ENCODE measurements at regions not wholly inside any gene's neighbourhood (a gene's known extent, or its start where the extent isn't known, plus 50 kb on each side); places are given as distances from the start of the nearest gene placed in this dataset.

DNA sequence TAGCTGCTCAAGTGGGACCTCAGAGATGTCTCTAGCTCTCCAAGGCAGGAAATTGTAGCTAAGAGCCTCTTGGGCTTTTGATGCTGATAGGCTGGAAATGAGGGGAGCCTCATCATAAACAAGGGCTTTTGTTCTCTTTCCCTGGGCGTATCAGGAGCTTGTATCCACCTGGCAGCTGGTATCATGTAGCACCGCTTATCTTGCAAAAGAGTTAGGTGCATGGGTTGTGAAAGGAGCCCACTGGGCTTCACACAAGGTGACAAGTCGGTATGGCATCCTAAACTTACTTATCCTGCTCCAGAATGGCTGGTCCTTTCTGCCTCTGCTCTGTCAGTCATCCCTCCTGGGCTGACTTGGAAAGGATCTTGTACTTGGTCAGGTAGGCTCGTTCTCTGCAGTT lies 565.8 kb downstream of the GRXCR1 start:
- H3K36me3 Mint-ChIP-seq (ENCODE audit: unreplicated experiment): no peaks in the 10 kb centered on the region
- no peaks in the 10 kb centered on the region for H3K27me3 Mint-ChIP-seq (ENCODE audit: unreplicated experiment)
- H3K4me3 Mint-ChIP-seq (ENCODE audit: unreplicated experiment): no peak overlapping the region
- H3K4me1 Mint-ChIP-seq (ENCODE audit: low read depth, unreplicated experiment): no peaks in the 10 kb centered on the region
- TF ChIP-seq, protein P1, sequence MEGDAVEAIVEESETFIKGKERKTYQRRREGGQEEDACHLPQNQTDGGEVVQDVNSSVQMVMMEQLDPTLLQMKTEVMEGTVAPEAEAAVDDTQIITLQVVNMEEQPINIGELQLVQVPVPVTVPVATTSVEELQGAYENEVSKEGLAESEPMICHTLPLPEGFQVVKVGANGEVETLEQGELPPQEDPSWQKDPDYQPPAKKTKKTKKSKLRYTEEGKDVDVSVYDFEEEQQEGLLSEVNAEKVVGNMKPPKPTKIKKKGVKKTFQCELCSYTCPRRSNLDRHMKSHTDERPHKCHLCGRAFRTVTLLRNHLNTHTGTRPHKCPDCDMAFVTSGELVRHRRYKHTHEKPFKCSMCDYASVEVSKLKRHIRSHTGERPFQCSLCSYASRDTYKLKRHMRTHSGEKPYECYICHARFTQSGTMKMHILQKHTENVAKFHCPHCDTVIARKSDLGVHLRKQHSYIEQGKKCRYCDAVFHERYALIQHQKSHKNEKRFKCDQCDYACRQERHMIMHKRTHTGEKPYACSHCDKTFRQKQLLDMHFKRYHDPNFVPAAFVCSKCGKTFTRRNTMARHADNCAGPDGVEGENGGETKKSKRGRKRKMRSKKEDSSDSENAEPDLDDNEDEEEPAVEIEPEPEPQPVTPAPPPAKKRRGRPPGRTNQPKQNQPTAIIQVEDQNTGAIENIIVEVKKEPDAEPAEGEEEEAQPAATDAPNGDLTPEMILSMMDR (IDR thresholded peaks at IDR 0.05; ENCODE audit: partially characterized antibody, unreplicated experiment): no peak
- no peak for DNase-seq
- peaks cover 2% of the 10 kb centered on the region for H3K9me3 Mint-ChIP-seq (ENCODE audit: unreplicated experiment)
- no peak overlapping the region for H3K27ac Mint-ChIP-seq (ENCODE audit: unreplicated experiment)

DNA sequence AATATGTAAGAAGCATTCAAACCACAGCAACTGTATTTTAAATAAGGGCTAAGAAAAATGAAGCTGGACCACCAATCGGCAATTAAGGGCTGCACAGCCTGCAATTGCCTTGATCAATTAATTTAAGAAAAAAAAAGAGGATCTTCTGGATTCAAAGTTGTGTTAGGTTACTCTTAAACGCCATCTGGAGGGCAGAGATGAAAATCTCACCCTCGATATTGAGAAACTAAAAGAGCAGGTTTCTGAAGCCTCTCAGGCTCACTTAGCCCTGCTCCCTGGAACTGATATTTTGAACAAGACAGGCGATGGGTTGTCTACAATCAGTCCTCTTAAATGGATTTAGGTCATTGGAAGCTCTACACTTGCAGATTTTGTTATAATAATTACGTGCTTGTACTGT lies 579.4 kb downstream of the GRXCR1 start:
- H3K9me3 Mint-ChIP-seq (ENCODE audit: unreplicated experiment): peaks cover 7% of the 10 kb centered on the region

GRCh38 chr4:43481526-43481925 lies 589.0 kb downstream of the GRXCR1 start:
- H3K27me3 Mint-ChIP-seq (ENCODE audit: unreplicated experiment): no peaks in the 10 kb centered on the region
- H3K36me3 Mint-ChIP-seq (ENCODE audit: unreplicated experiment): peaks cover 7% of the 10 kb centered on the region
- DNase-seq: no peak
- no peak overlapping the region for H3K4me3 Mint-ChIP-seq (ENCODE audit: unreplicated experiment)
- H3K4me1 Mint-ChIP-seq (ENCODE audit: low read depth, unreplicated experiment): no peaks in the 10 kb centered on the region
- H3K9me3 Mint-ChIP-seq (ENCODE audit: unreplicated experiment): peaks cover 2% of the 10 kb centered on the region
- TF ChIP-seq, protein P1 (IDR thresholded peaks at IDR 0.05; ENCODE audit: partially characterized antibody, unreplicated experiment): no peak
- H3K27ac Mint-ChIP-seq (ENCODE audit: unreplicated experiment): no peak overlapping the region

More for the DNA sequence above, 579.4 kb downstream of the GRXCR1 start:
- Mint-ChIP-seq H3K27me3 (ENCODE audit: unreplicated experiment) (no peaks in the 10 kb centered on the region), H3K36me3 (ENCODE audit: unreplicated experiment) (peaks cover 37% of the 10 kb centered on the region), H3K4me1 (ENCODE audit: low read depth, unreplicated experiment) (no peaks in the 10 kb centered on the region), H3K27ac (ENCODE audit: unreplicated experiment) (no peak overlapping the region), H3K4me3 (ENCODE audit: unreplicated experiment) (no peak overlapping the region)
- TF ChIP-seq, protein P1 (IDR thresholded peaks at IDR 0.05; ENCODE audit: partially characterized antibody, unreplicated experiment): no peak
- DNase-seq: no peak

DNA sequence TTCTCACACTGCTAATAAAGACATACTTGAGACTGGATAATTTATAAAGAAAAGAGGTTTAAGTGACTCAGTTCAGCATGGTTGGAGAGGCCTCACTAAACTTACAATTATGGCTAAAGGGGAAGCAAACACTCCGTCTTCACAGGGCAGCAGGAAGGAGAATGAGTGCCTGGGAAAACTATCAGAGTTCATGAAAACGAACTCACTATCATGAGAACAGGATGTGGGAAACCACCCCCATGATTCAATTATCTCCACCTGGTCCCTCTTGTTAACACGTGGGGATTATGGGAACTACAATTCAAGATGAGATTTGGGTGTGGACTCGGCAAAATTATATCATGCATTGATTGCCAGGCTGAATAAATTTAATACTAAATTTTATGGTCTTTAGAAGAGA lies 592.7 kb downstream of the GRXCR1 start:
- TF ChIP-seq, protein P1 (IDR thresholded peaks at IDR 0.05; ENCODE audit: partially characterized antibody, unreplicated experiment): no peak
- no peak overlapping the region for H3K4me3 Mint-ChIP-seq (ENCODE audit: unreplicated experiment)
- H3K36me3 Mint-ChIP-seq (ENCODE audit: unreplicated experiment): no peaks in the 10 kb centered on the region
- H3K27me3 Mint-ChIP-seq (ENCODE audit: unreplicated experiment): no peaks in the 10 kb centered on the region
- H3K9me3 Mint-ChIP-seq (ENCODE audit: unreplicated experiment): no peaks in the 10 kb centered on the region
- no peak overlapping the region for H3K27ac Mint-ChIP-seq (ENCODE audit: unreplicated experiment)
- H3K4me1 Mint-ChIP-seq (ENCODE audit: low read depth, unreplicated experiment): no peaks in the 10 kb centered on the region
- no peak for DNase-seq

DNA sequence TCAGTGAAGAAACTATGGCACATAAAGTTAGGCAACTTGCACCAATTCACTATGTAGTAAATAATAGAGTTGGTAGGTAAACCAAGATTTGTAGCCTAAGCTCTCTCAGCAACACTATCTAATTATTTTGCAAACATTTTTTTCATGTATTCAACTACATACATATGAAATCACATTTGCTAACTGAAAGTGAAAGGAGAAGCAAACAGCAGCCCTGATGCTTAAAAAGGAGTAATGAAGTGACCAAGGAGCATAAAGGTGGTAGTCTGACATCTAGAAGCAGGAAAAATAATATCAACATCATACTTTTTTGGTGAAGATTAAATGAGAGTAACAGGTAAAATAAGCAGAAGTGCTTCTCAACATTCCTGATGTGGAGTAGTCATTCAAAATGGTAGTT lies 603.7 kb downstream of the GRXCR1 start:
- no peak for DNase-seq
- no peaks in the 10 kb centered on the region for H3K36me3 Mint-ChIP-seq (ENCODE audit: unreplicated experiment)
- TF ChIP-seq, protein P1 (IDR thresholded peaks at IDR 0.05; ENCODE audit: partially characterized antibody, unreplicated experiment): no peak
- no peaks in the 10 kb centered on the region for H3K27me3 Mint-ChIP-seq (ENCODE audit: unreplicated experiment)
- no peaks in the 10 kb centered on the region for H3K9me3 Mint-ChIP-seq (ENCODE audit: unreplicated experiment)
- no peaks in the 10 kb centered on the region for H3K4me1 Mint-ChIP-seq (ENCODE audit: low read depth, unreplicated experiment)
- H3K4me3 Mint-ChIP-seq (ENCODE audit: unreplicated experiment): no peak overlapping the region
- H3K27ac Mint-ChIP-seq (ENCODE audit: unreplicated experiment): no peak overlapping the region
